ENCODE measurements at regions not wholly inside any gene's neighbourhood (a gene's known extent, or its start where the extent isn't known, plus 50 kb on each side); places are given as distances from the start of the nearest gene placed in this dataset.

DNA sequence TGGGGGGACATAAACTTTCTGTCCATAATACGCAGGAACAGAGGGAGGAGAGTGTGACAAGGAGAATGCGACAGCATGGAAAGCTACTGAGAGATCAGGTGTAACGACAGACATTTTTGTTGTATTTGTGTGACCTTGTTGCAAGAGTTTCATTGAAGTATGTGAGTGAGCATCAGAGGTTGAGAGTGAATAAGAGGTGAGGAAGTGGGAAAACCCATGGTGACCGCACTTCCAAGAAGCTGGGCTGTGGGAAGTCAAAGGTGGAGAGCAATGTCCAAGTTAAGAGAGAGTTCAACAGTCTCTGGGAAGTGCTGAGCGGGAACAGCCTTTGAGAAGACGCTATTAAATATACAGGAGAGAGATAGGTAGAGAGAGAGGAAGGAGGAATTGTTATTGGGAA is 76.4 kb upstream of the PGRMC2 start:
- TF ChIP-seq ZNF331 (CRISPR knock-in tag; IDR thresholded peaks at IDR 0.05) (no peak), ZNF704 (CRISPR knock-in tag; IDR thresholded peaks at IDR 0.05; ENCODE audit: borderline replicate concordance) (no peak), JUN (CRISPR knock-in tag; IDR thresholded peaks at IDR 0.05) (no peak), DR1 (CRISPR knock-in tag; IDR thresholded peaks at IDR 0.05) (no peak), ZNF569 (CRISPR knock-in tag; IDR thresholded peaks at IDR 0.05; ENCODE audit: borderline replicate concordance) (no peak), SYNCRIP (IDR thresholded peaks at IDR 0.05; ENCODE audit: insufficient read depth, low read depth, low read length) (no peak), POLR2AphosphoS2 (IDR thresholded peaks at IDR 0.05; ENCODE audit: low read depth, low read length) (no peak), EP300 (IDR thresholded peaks at IDR 0.05; ENCODE audit: low read depth in 2 of 2, low read length in 2 of 2) (no peak), EP300 (CRISPR knock-in tag; IDR thresholded peaks at IDR 0.05; ENCODE audit: borderline replicate concordance) (no peak), NCOR1 (IDR thresholded peaks at IDR 0.05; ENCODE audit: borderline replicate concordance, low read length) (no peak)
- TF ChIP-seq, protein P1, sequence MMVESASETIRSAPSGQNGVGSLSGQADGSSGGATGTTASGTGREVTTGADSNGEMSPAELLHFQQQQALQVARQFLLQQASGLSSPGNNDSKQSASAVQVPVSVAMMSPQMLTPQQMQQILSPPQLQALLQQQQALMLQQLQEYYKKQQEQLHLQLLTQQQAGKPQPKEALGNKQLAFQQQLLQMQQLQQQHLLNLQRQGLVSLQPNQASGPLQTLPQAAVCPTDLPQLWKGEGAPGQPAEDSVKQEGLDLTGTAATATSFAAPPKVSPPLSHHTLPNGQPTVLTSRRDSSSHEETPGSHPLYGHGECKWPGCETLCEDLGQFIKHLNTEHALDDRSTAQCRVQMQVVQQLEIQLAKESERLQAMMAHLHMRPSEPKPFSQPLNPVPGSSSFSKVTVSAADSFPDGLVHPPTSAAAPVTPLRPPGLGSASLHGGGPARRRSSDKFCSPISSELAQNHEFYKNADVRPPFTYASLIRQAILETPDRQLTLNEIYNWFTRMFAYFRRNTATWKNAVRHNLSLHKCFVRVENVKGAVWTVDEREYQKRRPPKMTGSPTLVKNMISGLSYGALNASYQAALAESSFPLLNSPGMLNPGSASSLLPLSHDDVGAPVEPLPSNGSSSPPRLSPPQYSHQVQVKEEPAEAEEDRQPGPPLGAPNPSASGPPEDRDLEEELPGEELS (CRISPR knock-in tag; IDR thresholded peaks at IDR 0.05) = no peak
- TF ChIP-seq, protein P2, sequence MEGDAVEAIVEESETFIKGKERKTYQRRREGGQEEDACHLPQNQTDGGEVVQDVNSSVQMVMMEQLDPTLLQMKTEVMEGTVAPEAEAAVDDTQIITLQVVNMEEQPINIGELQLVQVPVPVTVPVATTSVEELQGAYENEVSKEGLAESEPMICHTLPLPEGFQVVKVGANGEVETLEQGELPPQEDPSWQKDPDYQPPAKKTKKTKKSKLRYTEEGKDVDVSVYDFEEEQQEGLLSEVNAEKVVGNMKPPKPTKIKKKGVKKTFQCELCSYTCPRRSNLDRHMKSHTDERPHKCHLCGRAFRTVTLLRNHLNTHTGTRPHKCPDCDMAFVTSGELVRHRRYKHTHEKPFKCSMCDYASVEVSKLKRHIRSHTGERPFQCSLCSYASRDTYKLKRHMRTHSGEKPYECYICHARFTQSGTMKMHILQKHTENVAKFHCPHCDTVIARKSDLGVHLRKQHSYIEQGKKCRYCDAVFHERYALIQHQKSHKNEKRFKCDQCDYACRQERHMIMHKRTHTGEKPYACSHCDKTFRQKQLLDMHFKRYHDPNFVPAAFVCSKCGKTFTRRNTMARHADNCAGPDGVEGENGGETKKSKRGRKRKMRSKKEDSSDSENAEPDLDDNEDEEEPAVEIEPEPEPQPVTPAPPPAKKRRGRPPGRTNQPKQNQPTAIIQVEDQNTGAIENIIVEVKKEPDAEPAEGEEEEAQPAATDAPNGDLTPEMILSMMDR (CRISPR knock-in tag; IDR thresholded peaks at IDR 0.05) = no peak
- TF ChIP-seq, protein P3, sequence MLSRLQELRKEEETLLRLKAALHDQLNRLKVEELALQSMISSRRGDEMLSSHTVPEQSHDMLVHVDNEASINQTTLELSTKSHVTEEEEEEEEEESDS (CRISPR knock-in tag; IDR thresholded peaks at IDR 0.05; ENCODE audit: borderline replicate concordance) = no peak
- TF ChIP-seq, protein P4, sequence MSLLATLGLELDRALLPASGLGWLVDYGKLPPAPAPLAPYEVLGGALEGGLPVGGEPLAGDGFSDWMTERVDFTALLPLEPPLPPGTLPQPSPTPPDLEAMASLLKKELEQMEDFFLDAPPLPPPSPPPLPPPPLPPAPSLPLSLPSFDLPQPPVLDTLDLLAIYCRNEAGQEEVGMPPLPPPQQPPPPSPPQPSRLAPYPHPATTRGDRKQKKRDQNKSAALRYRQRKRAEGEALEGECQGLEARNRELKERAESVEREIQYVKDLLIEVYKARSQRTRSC (CRISPR knock-in tag; IDR thresholded peaks at IDR 0.05; ENCODE audit: low read depth) = no peak

Measured in HepG2 (cell line).